Mammary epithelial cell (primary cell): ENCODE measurements at regions not wholly inside any gene's neighbourhood (a gene's known extent, or its start where the extent isn't known, plus 50 kb on each side); places are given as distances from the start of the nearest gene placed in this dataset.

Source experiments
- CTCF ChIP-seq, 2 donors: IDR thresholded peaks in 1 of 2; conservative IDR thresholded peaks in 1 of 2; 2 replicates each; pipeline ENCODE4 v1.5.1; 2011 to 2012; ENCODE audit warnings: inconsistent platforms in 2 of 2, low read length in 2 of 2, mild to moderate bottlenecking in 2 of 2, control low read depth in 1 of 2, low read depth in 1 of 2; ENCODE audit not compliant: insufficient read depth in 1 of 2; ENCODE audit errors: extremely low read depth in 1 of 2
- EZH2 ChIP-seq: IDR thresholded peaks from 2 replicates; pipeline ENCODE4 v1.6.1; 2012; ENCODE audit warnings: low read length, inconsistent platforms, borderline replicate concordance

GRCh38 chr20:22921595-22922421 is 113.3 kb upstream of the SSTR4 start:
- TF ChIP-seq CTCF (conservative IDR thresholded peaks at IDR 0.05 in 1 of 2, IDR thresholded peaks at IDR 0.05 in 1 of 2; ENCODE audit: extremely low read depth in 1 of 2, insufficient read depth in 1 of 2, low read depth in 1 of 2, low read length in 2 of 2) (no peak), EZH2 (no peak)
